CD14-positive monocyte (primary cell): ENCODE measurements at regions not wholly inside any gene's neighbourhood (a gene's known extent, or its start where the extent isn't known, plus 50 kb on each side); places are given as distances from the start of the nearest gene placed in this dataset.

Experiments
- DNase-seq, 3 donors: peaks; one replicate each; pipeline ENCODE4 v3.0.0-alpha.2; 2011 to 2022
- H2AFZ ChIP-seq: 2 replicates; pipeline ENCODE4 v1.6.0; 2012; ENCODE audit warnings: mild to moderate bottlenecking, low read depth, low read length, inconsistent platforms; ENCODE audit not compliant: insufficient read depth, poor library complexity, severe bottlenecking
- H3K27ac ChIP-seq, 2 donors: 1 replicate in 1 of 2; 2 replicates in 1 of 2; pipeline ENCODE4 v1.5.1; 2012 to 2013; ENCODE audit warnings: low read length in 2 of 2, control low read depth in 1 of 2, inconsistent platforms in 1 of 2, low read depth in 1 of 2, mild to moderate bottlenecking in 1 of 2
- H3K27me3 ChIP-seq, 2 donors: one replicate each; pipeline versions ENCODE4 v1.6.0 to v1.6.1; 2011 to 2013; ENCODE audit warnings: low read length in 2 of 2; ENCODE audit not compliant: control insufficient read depth in 2 of 2, insufficient read depth in 2 of 2
- H3K36me3 ChIP-seq, 2 donors: replicated peaks in 1 of 2; 1 replicate in 1 of 2; 2 replicates in 1 of 2; pipeline versions ENCODE4 v1.5.1 to v1.6.1; 2012 to 2013; ENCODE audit warnings: low read length in 2 of 2, control low read depth in 1 of 2, inconsistent platforms in 1 of 2, mild to moderate bottlenecking in 1 of 2; ENCODE audit not compliant: insufficient read depth in 2 of 2, control insufficient read depth in 1 of 2
- H3K4me1 ChIP-seq, 2 donors: 1 replicate in 1 of 2; 2 replicates in 1 of 2; pipeline versions ENCODE4 v1.5.1 to v1.6.1; 2012 to 2013; ENCODE audit warnings: low read length in 2 of 2, control low read depth in 1 of 2, inconsistent platforms in 1 of 2, mild to moderate bottlenecking in 1 of 2, moderate library complexity in 1 of 2; ENCODE audit not compliant: insufficient read depth in 2 of 2, control insufficient read depth in 1 of 2
- H3K4me2 ChIP-seq: replicated peaks from 2 replicates; pipeline ENCODE3; 2012; ENCODE audit warnings: low read length, moderate library complexity, mild to moderate bottlenecking; ENCODE audit not compliant: poor library complexity, severe bottlenecking; ENCODE audit errors: extremely low read depth
- H3K4me3 ChIP-seq, 3 experiments: fragments of 200-600 bp in 1 of 3; sonication (generic) in 1 of 3; replicated peaks in 1 of 3; 1 replicate in 2 of 3; 2 replicates in 1 of 3; pipeline ENCODE4 v1.5.1; 2011 to 2013; ENCODE audit warnings: low read length in 3 of 3, mild to moderate bottlenecking in 3 of 3, control low read depth in 2 of 3, low read depth in 2 of 3, inconsistent platforms in 1 of 3, moderate library complexity in 1 of 3
- H3K79me2 ChIP-seq: 2 replicates; pipeline ENCODE4 v1.6.0; 2012; ENCODE audit warnings: mild to moderate bottlenecking, control low read depth, inconsistent platforms, low read length, moderate library complexity; ENCODE audit not compliant: insufficient read depth
- H3K9ac ChIP-seq: 2 replicates; pipeline ENCODE4 v1.6.0; 2017; ENCODE audit warnings: low read length, mild to moderate bottlenecking; ENCODE audit not compliant: insufficient read depth, poor library complexity, severe bottlenecking
- H3K9me3 ChIP-seq, 2 donors: replicated peaks in 1 of 2; 1 replicate in 1 of 2; 2 replicates in 1 of 2; pipeline versions ENCODE4 v1.5.1 to v1.6.1; 2012 to 2013; ENCODE audit warnings: low read length in 2 of 2, control low read depth in 1 of 2; ENCODE audit not compliant: control insufficient read depth in 1 of 2, insufficient read depth in 1 of 2
- H4K20me1 ChIP-seq: 2 replicates; pipeline ENCODE4 v1.6.0; 2012; ENCODE audit warnings: mild to moderate bottlenecking, low read length, control low read depth, moderate library complexity; ENCODE audit not compliant: insufficient read depth
- H3K27ac Mint-ChIP-seq, 7 donors: one replicate each; pipeline ENCODE4 v1.8.0; 2020; ENCODE audit warnings: mild to moderate bottlenecking in 7 of 7, mixed read lengths in 7 of 7, moderate library complexity in 6 of 7, inconsistent platforms in 2 of 7
- H3K27me3 Mint-ChIP-seq, 3 donors: one replicate each; pipeline ENCODE4 v1.8.0; 2021 to 2022; ENCODE audit warnings: low read depth in 3 of 3, mild to moderate bottlenecking in 3 of 3, mixed read lengths in 3 of 3, moderate library complexity in 3 of 3, inconsistent platforms in 1 of 3
- H3K36me3 Mint-ChIP-seq, 2 donors: one replicate each; pipeline ENCODE4 v1.8.0; 2020; ENCODE audit warnings: mixed read lengths in 2 of 2, inconsistent platforms in 1 of 2, mild to moderate bottlenecking in 1 of 2
- H3K4me1 Mint-ChIP-seq: one replicate; pipeline ENCODE4 v1.8.0; 2020; ENCODE audit warnings: mild to moderate bottlenecking, mixed read lengths
- H3K4me3 Mint-ChIP-seq, 2 donors: one replicate each; pipeline ENCODE4 v1.8.0; 2020; ENCODE audit warnings: mild to moderate bottlenecking in 2 of 2, mixed read lengths in 2 of 2, moderate library complexity in 1 of 2
- H3K9me3 Mint-ChIP-seq, 7 donors: one replicate each; pipeline ENCODE4 v1.8.0; 2020 to 2022; ENCODE audit warnings: mixed read lengths in 7 of 7, mild to moderate bottlenecking in 6 of 7, moderate library complexity in 6 of 7, inconsistent platforms in 2 of 7
- WGBS: methylation state at CpG from one replicate; pipeline ENCODE4 v1.1.5; 2013; ENCODE audit warnings: missing lambda C conversion rate; ENCODE audit not compliant: insufficient coverage; 5-methylcytosine and 5-hydroxymethylcytosine counted together
- intact Hi-C, 2 donors: fragments of 100-400 bp; cut with micrococcal nuclease; formaldehyde crosslinking; loops; one replicate each; pipeline versions ENCODE4 v1.15.0 to v1.15.1; 2023
- TF ChIP-seq, protein P1 (sequence below): fragments of 200-600 bp; IDR thresholded peaks from one replicate; pipeline ENCODE4 v1.8.0; 2022; ENCODE audit warnings: antibody characterized with exemption, mild to moderate bottlenecking

DNA sequence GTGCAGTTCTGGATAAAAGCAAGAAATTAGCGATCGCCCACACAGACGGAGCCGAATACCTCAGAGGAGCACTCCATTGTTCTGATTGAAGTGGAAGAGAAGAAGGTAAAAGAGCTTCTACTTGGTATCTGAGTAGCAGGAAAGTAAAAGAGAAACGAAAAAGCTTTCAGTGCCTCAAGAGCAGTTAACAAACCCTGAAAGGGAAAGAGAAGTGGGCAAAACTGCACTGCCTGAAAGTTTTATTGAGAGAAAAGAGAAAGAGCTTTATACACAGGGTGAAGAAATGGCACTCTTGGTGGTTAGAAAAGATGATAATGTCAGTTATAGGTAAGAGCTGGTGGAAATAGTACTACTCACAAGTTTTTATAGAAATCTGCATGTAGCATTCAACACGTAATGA lies 192.8 kb downstream of the CDCA7 start:
- TF ChIP-seq, protein P1, sequence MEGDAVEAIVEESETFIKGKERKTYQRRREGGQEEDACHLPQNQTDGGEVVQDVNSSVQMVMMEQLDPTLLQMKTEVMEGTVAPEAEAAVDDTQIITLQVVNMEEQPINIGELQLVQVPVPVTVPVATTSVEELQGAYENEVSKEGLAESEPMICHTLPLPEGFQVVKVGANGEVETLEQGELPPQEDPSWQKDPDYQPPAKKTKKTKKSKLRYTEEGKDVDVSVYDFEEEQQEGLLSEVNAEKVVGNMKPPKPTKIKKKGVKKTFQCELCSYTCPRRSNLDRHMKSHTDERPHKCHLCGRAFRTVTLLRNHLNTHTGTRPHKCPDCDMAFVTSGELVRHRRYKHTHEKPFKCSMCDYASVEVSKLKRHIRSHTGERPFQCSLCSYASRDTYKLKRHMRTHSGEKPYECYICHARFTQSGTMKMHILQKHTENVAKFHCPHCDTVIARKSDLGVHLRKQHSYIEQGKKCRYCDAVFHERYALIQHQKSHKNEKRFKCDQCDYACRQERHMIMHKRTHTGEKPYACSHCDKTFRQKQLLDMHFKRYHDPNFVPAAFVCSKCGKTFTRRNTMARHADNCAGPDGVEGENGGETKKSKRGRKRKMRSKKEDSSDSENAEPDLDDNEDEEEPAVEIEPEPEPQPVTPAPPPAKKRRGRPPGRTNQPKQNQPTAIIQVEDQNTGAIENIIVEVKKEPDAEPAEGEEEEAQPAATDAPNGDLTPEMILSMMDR = no peak
- peaks cover 7% of the 10 kb centered on the region for H3K4me1 Mint-ChIP-seq
- no peak overlapping the region for H3K4me3 ChIP-seq
- H3K9me3 ChIP-seq = no peaks in the 10 kb centered on the region
- intact Hi-C loops = no loop called here
- no peak overlapping the region for H3K27ac Mint-ChIP-seq
- DNase-seq = no peak
- no peak overlapping the region for H3K9ac ChIP-seq
- H4K20me1 ChIP-seq = no peaks in the 10 kb centered on the region
- no peak overlapping the region for H3K4me2 ChIP-seq
- H3K27ac ChIP-seq = no peak overlapping the region
- H3K27me3 Mint-ChIP-seq = peaks cover 0 to 1% (median 0%) of the 10 kb centered on the region in 3 donors
- H3K79me2 ChIP-seq = no peaks in the 10 kb centered on the region
- H3K9me3 Mint-ChIP-seq = peaks cover 0 to 12% (median 3%) of the 10 kb centered on the region in 7 donors
- WGBS = 75% methylated on average over 5 of the region's 6 CpGs
- H3K4me1 ChIP-seq = no peaks in the 10 kb centered on the region
- H2AFZ ChIP-seq = no peak overlapping the region
- H3K4me3 Mint-ChIP-seq = no peak overlapping the region
- no peaks in the 10 kb centered on the region for H3K36me3 Mint-ChIP-seq
- H3K27me3 ChIP-seq = no peaks in the 10 kb centered on the region
- no peaks in the 10 kb centered on the region for H3K36me3 ChIP-seq

DNA sequence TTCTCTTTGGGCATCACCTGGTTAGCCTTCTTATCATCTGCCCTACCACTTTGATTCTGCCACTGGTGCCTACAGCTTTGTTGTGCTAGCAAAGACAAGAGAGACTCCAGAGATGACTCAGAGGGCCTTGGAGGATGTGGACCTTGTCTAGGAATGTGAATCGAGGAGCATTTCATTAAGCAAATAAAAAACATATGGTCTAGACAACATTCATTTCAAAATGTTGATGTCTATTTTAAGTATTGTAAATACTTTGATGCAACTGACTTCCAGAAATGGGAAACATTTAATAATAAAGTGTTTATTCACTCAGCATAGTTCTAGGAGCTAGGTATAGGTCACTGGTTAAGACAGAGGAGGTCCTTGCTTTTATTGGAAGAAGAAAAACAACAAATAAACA lies 195.5 kb downstream of the CDCA7 start:
- no peaks in the 10 kb centered on the region for H4K20me1 ChIP-seq
- no peak overlapping the region for H3K27ac ChIP-seq
- H2AFZ ChIP-seq = no peak overlapping the region
- DNase-seq = no peak
- intact Hi-C loops = no loop called here
- no peak overlapping the region for H3K4me3 ChIP-seq
- TF ChIP-seq, protein P1 = no peak
- no peaks in the 10 kb centered on the region for H3K36me3 ChIP-seq
- peaks cover 0 to under 1% (median 0%) of the 10 kb centered on the region in 3 donors for H3K27me3 Mint-ChIP-seq
- H3K27ac Mint-ChIP-seq = no peak overlapping the region
- H3K9me3 ChIP-seq = no peaks in the 10 kb centered on the region
- no peaks in the 10 kb centered on the region for H3K27me3 ChIP-seq
- no peak overlapping the region for H3K4me3 Mint-ChIP-seq
- no peaks in the 10 kb centered on the region for H3K36me3 Mint-ChIP-seq
- H3K79me2 ChIP-seq = no peaks in the 10 kb centered on the region
- H3K4me2 ChIP-seq = no peak overlapping the region
- no CpG with 5 or more reads among the region's 1 CpG for WGBS
- no peak overlapping the region for H3K9ac ChIP-seq
- H3K4me1 Mint-ChIP-seq = peaks cover 7% of the 10 kb centered on the region
- peaks cover 0 to 12% (median 2%) of the 10 kb centered on the region in 7 donors for H3K9me3 Mint-ChIP-seq
- no peaks in the 10 kb centered on the region for H3K4me1 ChIP-seq
